Testis (tissue), 2 donors: ENCODE measurements at regions not wholly inside any gene's neighbourhood (a gene's known extent, or its start where the extent isn't known, plus 50 kb on each side); places are given as distances from the start of the nearest gene placed in this dataset.

Experiments
- POLR2A ChIP-seq: fragments of 450-650 bp; IDR thresholded peaks from one replicate; pipeline ENCODE4 v1.6.1; 2017; ENCODE audit warnings: antibody characterized with exemption, mild to moderate bottlenecking, moderate library complexity
- TF ChIP-seq, protein P1 (sequence below), 3 experiments: fragments of 450-650 bp in 2 of 3; fragments of 200-600 bp in 1 of 3; sonication (generic) in 1 of 3; IDR thresholded peaks; one replicate each; pipeline ENCODE4 v1.5.1; 2016 to 2019; ENCODE audit warnings: antibody characterized with exemption in 3 of 3, mild to moderate bottlenecking in 2 of 3, moderate library complexity in 1 of 3

DNA sequence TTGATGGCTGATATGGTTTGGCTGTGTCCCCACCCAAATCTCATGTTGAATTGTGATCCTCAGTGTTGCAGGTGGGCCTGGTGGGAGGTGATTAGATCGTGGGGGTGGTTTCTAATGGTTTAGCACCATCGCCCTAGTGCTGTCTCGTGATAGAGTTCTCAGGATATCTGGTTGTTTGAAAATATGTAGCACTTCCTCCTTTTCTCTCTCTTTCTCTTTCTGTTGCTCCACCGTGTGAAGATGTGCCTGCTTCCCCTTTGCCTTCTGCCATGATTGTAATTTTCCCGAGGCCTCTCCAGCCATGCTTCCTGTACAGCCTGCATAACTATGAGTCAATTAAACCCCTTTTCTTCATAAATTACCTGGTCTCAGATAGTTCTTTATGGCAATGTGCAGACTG, 111.6 kb downstream of the SREK1 start:
- TF ChIP-seq, protein P1, sequence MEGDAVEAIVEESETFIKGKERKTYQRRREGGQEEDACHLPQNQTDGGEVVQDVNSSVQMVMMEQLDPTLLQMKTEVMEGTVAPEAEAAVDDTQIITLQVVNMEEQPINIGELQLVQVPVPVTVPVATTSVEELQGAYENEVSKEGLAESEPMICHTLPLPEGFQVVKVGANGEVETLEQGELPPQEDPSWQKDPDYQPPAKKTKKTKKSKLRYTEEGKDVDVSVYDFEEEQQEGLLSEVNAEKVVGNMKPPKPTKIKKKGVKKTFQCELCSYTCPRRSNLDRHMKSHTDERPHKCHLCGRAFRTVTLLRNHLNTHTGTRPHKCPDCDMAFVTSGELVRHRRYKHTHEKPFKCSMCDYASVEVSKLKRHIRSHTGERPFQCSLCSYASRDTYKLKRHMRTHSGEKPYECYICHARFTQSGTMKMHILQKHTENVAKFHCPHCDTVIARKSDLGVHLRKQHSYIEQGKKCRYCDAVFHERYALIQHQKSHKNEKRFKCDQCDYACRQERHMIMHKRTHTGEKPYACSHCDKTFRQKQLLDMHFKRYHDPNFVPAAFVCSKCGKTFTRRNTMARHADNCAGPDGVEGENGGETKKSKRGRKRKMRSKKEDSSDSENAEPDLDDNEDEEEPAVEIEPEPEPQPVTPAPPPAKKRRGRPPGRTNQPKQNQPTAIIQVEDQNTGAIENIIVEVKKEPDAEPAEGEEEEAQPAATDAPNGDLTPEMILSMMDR (IDR thresholded peaks at IDR 0.05) = no peak
- TF ChIP-seq POLR2A = no peak
